ENCODE measurements at regions not wholly inside any gene's neighbourhood (a gene's known extent, or its start where the extent isn't known, plus 50 kb on each side); places are given as distances from the start of the nearest gene placed in this dataset.

GRCh38 chr18:68150961-68151360 is 563.9 kb downstream of the TMX3 start:
- Histone ChIP-seq H3K4me2 (no peak overlapping the region), H4K20me1 (ENCODE audit: insufficient read depth, poor library complexity, severe bottlenecking) (no peaks in the 10 kb centered on the region), H3K79me2 (no peaks in the 10 kb centered on the region), H3K4me3 (no peak overlapping the region), H3K9me2 (replicated peaks; ENCODE audit: insufficient read depth) (no peaks in the 10 kb centered on the region), H3K9me3 (ENCODE audit: low read depth) (no peaks in the 10 kb centered on the region), H3K36me3 (replicated peaks; ENCODE audit: insufficient read depth, low read depth) (no peaks in the 10 kb centered on the region), H3K4me1 (ENCODE audit: insufficient read depth) (no peaks in the 10 kb centered on the region), H3K27ac (no peak overlapping the region), H3K27me3 (no peaks in the 10 kb centered on the region), H2AFZ (no peak overlapping the region)
- TF ChIP-seq EZH2phosphoT487 (IDR thresholded peaks at IDR 0.05; ENCODE audit: low read depth, severe bottlenecking, unreplicated experiment): no peak
- no peak for DNase-seq (ENCODE audit: low spot score)
- 56% methylated on average over 2 of the region's 2 CpGs for WGBS (ENCODE audit: low lambda C conversion rate, missing lambda C conversion rate)

GRCh38 chr18:68148863-68149262 is 566.0 kb downstream of the TMX3 start:
- Histone ChIP-seq H3K79me2 (no peaks in the 10 kb centered on the region), H3K9me2 (replicated peaks; ENCODE audit: insufficient read depth) (no peaks in the 10 kb centered on the region), H3K4me3 (no peak overlapping the region), H3K4me1 (ENCODE audit: insufficient read depth) (no peaks in the 10 kb centered on the region), H4K20me1 (ENCODE audit: insufficient read depth, poor library complexity, severe bottlenecking) (no peaks in the 10 kb centered on the region), H3K27ac (no peak overlapping the region), H2AFZ (no peak overlapping the region), H3K4me2 (no peak overlapping the region), H3K36me3 (replicated peaks; ENCODE audit: insufficient read depth, low read depth) (no peaks in the 10 kb centered on the region), H3K9me3 (ENCODE audit: low read depth) (no peaks in the 10 kb centered on the region), H3K27me3 (no peaks in the 10 kb centered on the region)
- no peak for TF ChIP-seq EZH2 (IDR thresholded peaks at IDR 0.05; ENCODE audit: borderline replicate concordance)
- TF ChIP-seq EZH2phosphoT487 (IDR thresholded peaks at IDR 0.05; ENCODE audit: low read depth, severe bottlenecking, unreplicated experiment): no peak
- no peak for TF ChIP-seq CTCF (IDR thresholded peaks at IDR 0.05; ENCODE audit: poor library complexity)
- WGBS (ENCODE audit: low lambda C conversion rate, missing lambda C conversion rate): 13% methylated on average over 3 of the region's 3 CpGs
- no peak for DNase-seq (ENCODE audit: low spot score)

GRCh38 chr18:68147728-68148127 is 567.2 kb downstream of the TMX3 start:
- DNase-seq (ENCODE audit: low spot score): no peak
- Histone ChIP-seq H3K9me2 (replicated peaks; ENCODE audit: insufficient read depth) (no peaks in the 10 kb centered on the region), H4K20me1 (ENCODE audit: insufficient read depth, poor library complexity, severe bottlenecking) (no peaks in the 10 kb centered on the region), H3K4me2 (no peak overlapping the region), H3K79me2 (no peaks in the 10 kb centered on the region), H3K4me3 (no peak overlapping the region), H2AFZ (no peak overlapping the region), H3K27ac (no peak overlapping the region), H3K4me1 (ENCODE audit: insufficient read depth) (no peaks in the 10 kb centered on the region), H3K9me3 (ENCODE audit: low read depth) (no peaks in the 10 kb centered on the region), H3K27me3 (no peaks in the 10 kb centered on the region), H3K36me3 (replicated peaks; ENCODE audit: insufficient read depth, low read depth) (no peaks in the 10 kb centered on the region)
- TF ChIP-seq EZH2 (IDR thresholded peaks at IDR 0.05; ENCODE audit: borderline replicate concordance): no peak
- TF ChIP-seq CTCF (IDR thresholded peaks at IDR 0.05; ENCODE audit: poor library complexity): no peak
- TF ChIP-seq EZH2phosphoT487 (IDR thresholded peaks at IDR 0.05; ENCODE audit: low read depth, severe bottlenecking, unreplicated experiment): no peak
- 80% methylated on average over 2 of the region's 2 CpGs for WGBS (ENCODE audit: low lambda C conversion rate, missing lambda C conversion rate)

GRCh38 chr18:68121826-68122225 is 593.1 kb downstream of the TMX3 start:
- Histone ChIP-seq H3K36me3 (replicated peaks; ENCODE audit: insufficient read depth, low read depth) (no peaks in the 10 kb centered on the region), H3K27ac (no peak overlapping the region), H2AFZ (no peak overlapping the region), H3K79me2 (no peaks in the 10 kb centered on the region), H3K9me2 (replicated peaks; ENCODE audit: insufficient read depth) (no peaks in the 10 kb centered on the region), H3K4me1 (ENCODE audit: insufficient read depth) (no peaks in the 10 kb centered on the region), H3K4me3 (no peak overlapping the region), H3K9me3 (ENCODE audit: low read depth) (no peaks in the 10 kb centered on the region), H4K20me1 (ENCODE audit: insufficient read depth, poor library complexity, severe bottlenecking) (no peaks in the 10 kb centered on the region), H3K27me3 (no peaks in the 10 kb centered on the region), H3K4me2 (no peak overlapping the region)
- TF ChIP-seq EZH2phosphoT487 (IDR thresholded peaks at IDR 0.05; ENCODE audit: low read depth, severe bottlenecking, unreplicated experiment) (no peak), EZH2 (IDR thresholded peaks at IDR 0.05; ENCODE audit: borderline replicate concordance) (no peak), CTCF (IDR thresholded peaks at IDR 0.05; ENCODE audit: poor library complexity) (no peak)
- no peak for DNase-seq (ENCODE audit: low spot score)
- 86% methylated on average over 1 of the region's 1 CpG for WGBS (ENCODE audit: low lambda C conversion rate, missing lambda C conversion rate)

Data from hepatocyte (in vitro differentiated cells).